Endodermal cell (in vitro differentiated cells): ENCODE measurements at regions not wholly inside any gene's neighbourhood (a gene's known extent, or its start where the extent isn't known, plus 50 kb on each side); places are given as distances from the start of the nearest gene placed in this dataset.

Experiments used
- DNase-seq: peaks from one replicate; pipeline ENCODE4 v3.0.0-alpha.2; 2017
- H3K27ac ChIP-seq: 2 replicates; pipeline ENCODE4 v1.5.1; 2013; ENCODE audit warnings: mild to moderate bottlenecking, low read depth, low read length, moderate library complexity
- H3K27me3 ChIP-seq: 2 replicates; pipeline ENCODE4 v1.6.1; 2013; ENCODE audit warnings: mild to moderate bottlenecking, low read length, moderate library complexity; ENCODE audit not compliant: insufficient read depth, control insufficient read depth, poor library complexity, severe bottlenecking
- H3K36me3 ChIP-seq: 2 replicates; pipeline ENCODE4 v1.7.0; 2013; ENCODE audit warnings: mild to moderate bottlenecking, low read length, moderate library complexity; ENCODE audit not compliant: control insufficient read depth, insufficient read depth
- H3K4me1 ChIP-seq: one replicate; pipeline ENCODE4 v1.7.0; 2013; ENCODE audit warnings: low read length; ENCODE audit not compliant: control insufficient read depth, insufficient read depth
- H3K4me3 ChIP-seq: 2 replicates; pipeline ENCODE4 v1.5.1; 2013; ENCODE audit warnings: mild to moderate bottlenecking, low read length, moderate library complexity
- H3K9ac ChIP-seq: 2 replicates; pipeline ENCODE4 v1.6.1; 2013; ENCODE audit warnings: mild to moderate bottlenecking, low read length, moderate library complexity; ENCODE audit not compliant: poor library complexity, severe bottlenecking; ENCODE audit errors: extremely low read depth
- H3K9me3 ChIP-seq: 2 replicates; pipeline ENCODE4 v1.6.1; 2013; ENCODE audit warnings: mild to moderate bottlenecking, low read length, moderate library complexity; ENCODE audit not compliant: control insufficient read depth
- H3K27ac Mint-ChIP-seq: 2 replicates; pipeline ENCODE4 v1.8.0; 2020; ENCODE audit warnings: mixed read lengths
- H3K27me3 Mint-ChIP-seq: 2 replicates; pipeline ENCODE4 v1.8.0; 2021; ENCODE audit warnings: mild to moderate bottlenecking, mixed read lengths; ENCODE audit not compliant: insufficient read depth
- H3K36me3 Mint-ChIP-seq: 2 replicates; pipeline ENCODE4 v1.8.0; 2020; ENCODE audit warnings: low read depth, mixed read lengths
- H3K4me1 Mint-ChIP-seq: 2 replicates; pipeline ENCODE4 v1.8.0; 2020; ENCODE audit warnings: mixed read lengths
- H3K4me3 Mint-ChIP-seq: 2 replicates; pipeline ENCODE4 v1.8.0; 2020; ENCODE audit warnings: mild to moderate bottlenecking, moderate library complexity, mixed read lengths
- H3K9me3 Mint-ChIP-seq: 2 replicates; pipeline ENCODE4 v1.8.0; 2020; ENCODE audit warnings: mild to moderate bottlenecking, mixed read lengths
- WGBS, 2 experiments: methylation state at CpG; one replicate each; pipeline versions ENCODE4 v1.1.5 to v1.1.7; 2013; ENCODE audit warnings: missing lambda C conversion rate in 2 of 2, mixed read lengths in 1 of 2; ENCODE audit not compliant: insufficient coverage in 1 of 2, insufficient read length in 1 of 2; 5-methylcytosine and 5-hydroxymethylcytosine counted together
- TF ChIP-seq, protein P1 (sequence below): fragments of 200-600 bp; sonication (generic); conservative IDR thresholded peaks from 2 replicates; pipeline ENCODE4 v1.5.0; 2021; ENCODE audit warnings: antibody characterized with exemption, mild to moderate bottlenecking

DNA sequence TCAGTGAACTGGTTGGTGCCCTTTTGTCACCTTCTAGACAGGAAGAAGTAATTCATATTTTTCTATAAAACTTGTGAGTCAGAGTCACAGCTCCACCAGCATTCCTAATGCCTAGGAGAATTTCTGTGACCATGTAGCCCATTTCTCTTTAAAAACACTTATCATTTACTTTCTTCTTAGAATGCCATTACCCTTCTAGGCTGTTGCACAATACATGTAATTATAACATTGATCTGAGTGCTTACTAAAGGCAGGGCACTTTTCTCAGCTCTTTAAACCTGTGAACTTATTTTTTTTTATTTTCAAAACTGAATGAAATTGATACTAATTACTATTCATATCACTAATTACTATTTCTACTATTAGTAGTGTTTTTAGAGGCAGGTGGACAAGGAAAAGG is 373.7 kb downstream of the TLE4 start:
- no peaks in the 10 kb centered on the region for H3K36me3 Mint-ChIP-seq
- H3K9ac ChIP-seq: no peak overlapping the region
- no peaks in the 10 kb centered on the region for H3K27me3 ChIP-seq
- H3K4me1 Mint-ChIP-seq: no peaks in the 10 kb centered on the region
- no peaks in the 10 kb centered on the region for H3K9me3 ChIP-seq
- H3K27me3 Mint-ChIP-seq: no peaks in the 10 kb centered on the region
- H3K36me3 ChIP-seq: no peaks in the 10 kb centered on the region
- no peak for DNase-seq
- no peak overlapping the region for H3K4me3 ChIP-seq
- no peaks in the 10 kb centered on the region for H3K4me1 ChIP-seq
- no peak overlapping the region for H3K27ac Mint-ChIP-seq
- H3K9me3 Mint-ChIP-seq: no peaks in the 10 kb centered on the region
- H3K4me3 Mint-ChIP-seq: no peak overlapping the region
- TF ChIP-seq, protein P1, sequence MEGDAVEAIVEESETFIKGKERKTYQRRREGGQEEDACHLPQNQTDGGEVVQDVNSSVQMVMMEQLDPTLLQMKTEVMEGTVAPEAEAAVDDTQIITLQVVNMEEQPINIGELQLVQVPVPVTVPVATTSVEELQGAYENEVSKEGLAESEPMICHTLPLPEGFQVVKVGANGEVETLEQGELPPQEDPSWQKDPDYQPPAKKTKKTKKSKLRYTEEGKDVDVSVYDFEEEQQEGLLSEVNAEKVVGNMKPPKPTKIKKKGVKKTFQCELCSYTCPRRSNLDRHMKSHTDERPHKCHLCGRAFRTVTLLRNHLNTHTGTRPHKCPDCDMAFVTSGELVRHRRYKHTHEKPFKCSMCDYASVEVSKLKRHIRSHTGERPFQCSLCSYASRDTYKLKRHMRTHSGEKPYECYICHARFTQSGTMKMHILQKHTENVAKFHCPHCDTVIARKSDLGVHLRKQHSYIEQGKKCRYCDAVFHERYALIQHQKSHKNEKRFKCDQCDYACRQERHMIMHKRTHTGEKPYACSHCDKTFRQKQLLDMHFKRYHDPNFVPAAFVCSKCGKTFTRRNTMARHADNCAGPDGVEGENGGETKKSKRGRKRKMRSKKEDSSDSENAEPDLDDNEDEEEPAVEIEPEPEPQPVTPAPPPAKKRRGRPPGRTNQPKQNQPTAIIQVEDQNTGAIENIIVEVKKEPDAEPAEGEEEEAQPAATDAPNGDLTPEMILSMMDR: no peak
- no peak overlapping the region for H3K27ac ChIP-seq

DNA sequence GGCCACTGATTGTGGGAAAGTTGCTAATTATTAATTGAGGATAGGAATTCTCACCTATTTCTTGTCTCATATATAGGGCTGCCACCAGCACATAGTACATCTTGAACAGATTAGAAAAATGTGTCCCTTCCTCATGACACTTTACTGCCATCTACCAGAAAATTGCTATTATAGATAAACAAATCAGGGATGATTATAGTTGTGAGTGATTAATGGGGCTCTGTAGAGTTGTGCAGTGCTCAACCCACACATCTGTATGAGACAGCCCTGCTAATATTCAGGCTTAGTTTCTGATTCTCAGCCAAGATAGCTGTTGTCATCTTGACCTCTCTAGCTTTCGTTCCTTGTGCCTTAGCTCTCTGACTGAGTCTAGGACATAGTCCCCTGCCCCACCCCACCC is 373.3 kb downstream of the TLE4 start:
- WGBS, 2 experiments: 84 to 100% methylated on average over 1 of the region's 1 CpG

DNA sequence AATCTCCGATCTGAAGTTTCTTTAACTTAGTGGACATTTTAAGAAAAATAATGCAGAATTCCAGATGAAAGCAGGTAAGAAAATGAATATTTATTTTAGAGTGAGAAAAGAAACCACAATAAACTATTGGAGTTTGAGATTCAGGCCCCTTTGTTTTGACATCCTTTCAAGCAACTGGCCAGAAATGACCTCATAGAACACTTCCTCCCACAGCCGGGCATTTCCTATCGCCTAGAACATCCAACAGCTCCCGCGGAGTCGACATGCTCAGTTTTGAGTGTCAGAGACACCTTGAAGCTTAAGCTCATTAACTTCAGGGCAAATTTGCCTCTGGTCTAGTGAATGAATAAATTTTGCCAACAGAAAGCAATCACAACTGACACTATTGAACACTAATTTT is 369.2 kb downstream of the TLE4 start:
- peaks cover 4% of the 10 kb centered on the region for H3K9me3 Mint-ChIP-seq
- H3K36me3 ChIP-seq: no peaks in the 10 kb centered on the region
- H3K36me3 Mint-ChIP-seq: no peaks in the 10 kb centered on the region
- peaks cover 6% of the 10 kb centered on the region for H3K4me1 ChIP-seq
- DNase-seq: no peak
- no peak overlapping the region for H3K27ac ChIP-seq
- H3K27ac Mint-ChIP-seq: no peak overlapping the region
- H3K4me1 Mint-ChIP-seq: peaks cover 16% of the 10 kb centered on the region
- H3K4me3 Mint-ChIP-seq: no peak overlapping the region
- 94 to 100% methylated on average over 5 to 6 of the region's 6 CpGs for WGBS, 2 experiments
- no peaks in the 10 kb centered on the region for H3K27me3 Mint-ChIP-seq
- no peaks in the 10 kb centered on the region for H3K9me3 ChIP-seq
- H3K27me3 ChIP-seq: no peaks in the 10 kb centered on the region
- TF ChIP-seq, protein P1: no peak
- no peak overlapping the region for H3K4me3 ChIP-seq
- no peak overlapping the region for H3K9ac ChIP-seq

More for the DNA sequence above, 373.3 kb downstream of the TLE4 start:
- Histone ChIP-seq H3K27me3 (no peaks in the 10 kb centered on the region), H3K9me3 (no peaks in the 10 kb centered on the region), H3K36me3 (no peaks in the 10 kb centered on the region), H3K4me1 (no peaks in the 10 kb centered on the region), H3K9ac (no peak overlapping the region), H3K27ac (no peak overlapping the region), H3K4me3 (no peak overlapping the region)
- Mint-ChIP-seq H3K27me3 (no peaks in the 10 kb centered on the region), H3K36me3 (no peaks in the 10 kb centered on the region), H3K9me3 (no peaks in the 10 kb centered on the region), H3K4me3 (no peak overlapping the region), H3K4me1 (no peaks in the 10 kb centered on the region), H3K27ac (no peak overlapping the region)
- DNase-seq: no peak
- TF ChIP-seq, protein P1: no peak
